ENCODE measurements at regions not wholly inside any gene's neighbourhood (a gene's known extent, or its start where the extent isn't known, plus 50 kb on each side); places are given as distances from the start of the nearest gene placed in this dataset.

DNA sequence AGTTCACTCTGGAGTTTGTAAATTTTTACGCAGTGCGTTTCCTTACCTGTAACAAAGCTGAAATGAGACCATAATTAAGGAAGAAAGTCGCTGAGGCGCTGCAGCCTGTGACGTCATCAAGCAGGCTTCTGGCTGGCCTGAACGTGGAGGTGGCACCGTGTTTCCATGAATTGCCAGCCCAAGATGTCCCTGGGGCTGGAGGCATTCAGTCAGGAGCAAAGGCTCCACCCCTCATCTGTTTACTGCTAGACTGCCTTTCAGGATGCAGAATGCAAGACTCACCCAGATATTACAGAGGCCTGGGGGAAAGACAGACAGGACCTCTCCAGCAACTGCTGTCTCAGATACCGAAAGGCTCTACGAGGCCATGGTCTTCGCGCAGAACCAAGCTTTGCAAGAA is 424.6 kb downstream of the TSHZ3 start:
- Histone ChIP-seq H3K27ac (no peak overlapping the region), H3K4me3 (no peak overlapping the region), H3K4me1 (no peaks in the 10 kb centered on the region), H3K9me3 (no peaks in the 10 kb centered on the region), H3K27me3 (no peaks in the 10 kb centered on the region), H3K36me3 (no peaks in the 10 kb centered on the region)
- no peak for TF ChIP-seq CTCF (IDR thresholded peaks at IDR 0.05)
- no peak for DNase-seq (ENCODE audit: low spot score in 2 of 2)
- intact Hi-C loops (cut with DNase I) = no loop called here

DNA sequence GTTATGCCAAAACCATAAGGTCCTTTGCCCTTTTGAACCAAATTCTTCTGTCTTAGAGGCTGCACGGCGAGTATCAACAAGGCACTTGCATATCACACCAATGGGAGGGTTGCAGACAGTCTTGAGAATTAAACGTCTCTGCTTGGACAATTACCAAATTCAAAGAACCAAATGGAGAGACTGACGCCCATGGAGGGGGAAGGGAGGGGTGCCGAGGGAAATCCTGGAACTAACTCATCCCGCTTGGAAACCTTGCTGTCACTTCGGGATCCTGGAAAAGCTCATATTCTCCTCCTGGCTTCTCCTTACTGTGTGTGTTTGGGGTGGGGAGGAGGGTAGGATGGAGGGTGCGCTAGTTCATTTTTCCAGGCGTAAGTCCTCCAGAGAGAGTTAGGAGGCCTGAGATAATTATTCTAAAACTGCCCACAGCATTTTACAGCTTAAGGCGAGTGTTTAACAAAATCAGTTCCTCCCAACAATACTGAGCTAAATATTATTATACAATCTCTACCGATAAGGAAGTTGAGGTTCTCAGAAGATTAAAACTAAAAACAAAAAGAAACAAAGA is 425.1 kb downstream of the TSHZ3 start:
- no peaks in the 10 kb centered on the region for H3K27me3 ChIP-seq
- no peaks in the 10 kb centered on the region for H3K9me3 ChIP-seq
- H3K4me3 ChIP-seq = no peak overlapping the region
- no peak overlapping the region for H3K27ac ChIP-seq
- no peaks in the 10 kb centered on the region for H3K4me1 ChIP-seq
- DNase-seq (ENCODE audit: low spot score in 2 of 2) = no peak
- intact Hi-C loops (cut with DNase I) = no loop called here
- no peaks in the 10 kb centered on the region for H3K36me3 ChIP-seq
- no peak for TF ChIP-seq CTCF (IDR thresholded peaks at IDR 0.05)

GRCh38 chr19:30923621-30924020 is 425.6 kb downstream of the TSHZ3 start:
- Histone ChIP-seq H3K4me1 (no peaks in the 10 kb centered on the region), H3K36me3 (no peaks in the 10 kb centered on the region), H3K4me3 (no peak overlapping the region), H3K27me3 (no peaks in the 10 kb centered on the region), H3K27ac (no peak overlapping the region), H3K9me3 (no peaks in the 10 kb centered on the region)
- TF ChIP-seq CTCF (IDR thresholded peaks at IDR 0.05) = no peak
- intact Hi-C loops (cut with DNase I) = no loop called here
- no peak for DNase-seq (ENCODE audit: low spot score in 2 of 2)

- no peak overlapping the region for H3K27ac ChIP-seq
- H3K4me1 ChIP-seq = no peaks in the 10 kb centered on the region
- no peak for DNase-seq (ENCODE audit: low spot score in 2 of 2)
- H3K27me3 ChIP-seq = no peaks in the 10 kb centered on the region
- intact Hi-C loops (cut with DNase I) = no loop called here
- no peak for TF ChIP-seq CTCF (IDR thresholded peaks at IDR 0.05)
- no peak overlapping the region for H3K4me3 ChIP-seq
- no peaks in the 10 kb centered on the region for H3K9me3 ChIP-seq
- H3K36me3 ChIP-seq = no peaks in the 10 kb centered on the region
Observed at GRCh38 chr19:30923096-30923495, 426.1 kb downstream of the TSHZ3 start.

DNA sequence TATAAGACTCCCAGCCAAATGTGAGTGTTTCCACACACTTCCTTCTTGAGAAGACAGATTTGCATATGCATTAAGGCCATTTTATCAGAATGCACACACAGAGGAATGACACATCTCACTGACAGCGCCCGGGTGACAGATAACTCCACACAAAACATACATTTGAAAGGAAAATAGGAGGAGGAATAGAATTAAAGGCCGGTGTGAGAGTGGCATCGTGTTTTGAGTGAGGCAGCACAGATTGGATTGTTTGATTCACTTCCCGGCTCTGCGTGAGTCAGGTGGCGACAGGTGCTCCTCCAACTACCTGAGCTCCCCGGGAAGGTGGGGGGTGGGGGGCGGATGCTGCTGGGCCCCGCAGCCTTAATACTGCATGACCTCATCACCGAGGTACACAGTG is 429.0 kb downstream of the TSHZ3 start:
- no peak for TF ChIP-seq CTCF (IDR thresholded peaks at IDR 0.05)
- intact Hi-C loops (cut with DNase I) = no loop called here
- Histone ChIP-seq H3K36me3 (no peaks in the 10 kb centered on the region), H3K4me1 (no peaks in the 10 kb centered on the region), H3K27me3 (no peaks in the 10 kb centered on the region), H3K4me3 (no peak overlapping the region), H3K9me3 (no peaks in the 10 kb centered on the region), H3K27ac (no peak overlapping the region)
- DNase-seq (ENCODE audit: low spot score in 2 of 2) = no peak

DNA sequence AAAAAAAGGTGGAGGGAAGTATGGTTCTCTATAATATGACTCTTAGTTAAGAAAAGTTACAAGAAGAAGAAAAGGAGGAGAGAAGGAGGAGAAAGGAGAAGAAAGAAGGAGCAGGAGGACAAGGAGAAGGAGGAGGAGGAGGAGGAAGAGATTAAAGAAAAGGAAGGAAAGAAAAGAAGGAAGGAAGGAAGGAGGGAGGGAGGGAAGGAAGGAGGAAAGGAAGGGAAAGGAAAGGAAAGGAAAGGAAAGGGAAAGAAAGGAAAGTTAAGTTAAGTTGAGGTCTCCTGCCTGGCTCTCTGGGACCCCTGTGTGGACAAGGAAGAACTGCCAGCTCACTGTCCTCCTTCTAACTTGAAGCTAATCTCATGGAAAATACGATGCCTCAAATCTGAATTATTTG is 429.5 kb downstream of the TSHZ3 start:
- Histone ChIP-seq H3K9me3 (no peaks in the 10 kb centered on the region), H3K27ac (no peak overlapping the region), H3K4me1 (no peaks in the 10 kb centered on the region), H3K27me3 (no peaks in the 10 kb centered on the region), H3K36me3 (no peaks in the 10 kb centered on the region), H3K4me3 (no peak overlapping the region)
- intact Hi-C loops (cut with DNase I) = no loop called here
- no peak for DNase-seq (ENCODE audit: low spot score in 2 of 2)
- no peak for TF ChIP-seq CTCF (IDR thresholded peaks at IDR 0.05)

Measured in ascending aorta (tissue), 2 donors.